HPDE6-E6E7 (cell line): ENCODE measurements at regions not wholly inside any gene's neighbourhood (a gene's known extent, or its start where the extent isn't known, plus 50 kb on each side); places are given as distances from the start of the nearest gene placed in this dataset.

Experiments
- DNase-seq: peaks from one replicate; pipeline ENCODE4 v3.0.0; 2011; ENCODE audit warnings: missing footprints; ENCODE audit errors: extremely low spot score

DNA sequence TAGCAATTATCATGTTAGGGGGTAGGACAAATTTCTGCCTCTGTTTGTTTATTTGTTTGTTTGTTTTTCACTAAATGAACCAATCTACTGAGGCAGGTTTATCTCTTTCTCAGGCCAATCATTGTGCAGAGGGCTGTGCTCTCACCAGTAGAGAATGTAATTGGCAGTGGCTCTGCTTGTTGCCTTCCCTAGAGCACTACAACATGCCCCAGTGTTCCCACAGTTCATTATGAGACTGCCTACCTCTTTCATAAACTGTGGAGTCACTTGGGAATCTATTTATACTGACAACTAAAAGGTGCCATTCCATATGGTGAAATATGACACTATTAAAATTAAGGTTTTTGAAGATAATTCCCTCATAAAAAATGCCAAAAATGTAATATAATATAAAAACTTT lies 196.3 kb upstream of the ALCAM start:
- DNase-seq = no peak

DNA sequence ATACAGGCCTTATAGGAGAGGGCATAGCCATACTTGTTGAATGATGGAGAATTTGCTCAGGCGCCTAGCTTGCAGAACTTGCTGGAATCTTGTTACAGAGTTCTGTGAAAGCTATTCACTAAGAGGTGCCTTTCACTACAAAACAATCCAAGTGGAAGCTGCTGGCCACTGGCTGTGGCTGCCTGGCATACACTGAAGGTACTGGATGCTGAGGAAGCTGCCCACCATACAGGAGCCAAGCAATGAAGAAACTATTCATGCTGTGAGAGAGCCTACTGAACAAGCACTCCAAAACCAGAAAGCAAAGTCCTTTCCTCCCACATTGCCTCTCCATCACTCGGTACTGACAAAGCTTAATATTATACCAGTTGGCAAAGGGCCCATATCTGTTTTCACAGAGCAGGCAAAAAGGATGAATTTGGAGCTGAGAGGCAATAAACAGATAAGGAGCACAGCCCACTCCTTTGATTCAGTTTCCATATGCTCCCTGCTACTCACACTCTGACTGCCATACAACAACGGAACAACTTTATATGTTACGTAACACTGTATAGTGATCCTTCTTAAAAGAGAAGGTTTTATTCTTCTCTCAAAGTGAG lies 192.6 kb upstream of the ALCAM start:
- DNase-seq = no peak

DNA sequence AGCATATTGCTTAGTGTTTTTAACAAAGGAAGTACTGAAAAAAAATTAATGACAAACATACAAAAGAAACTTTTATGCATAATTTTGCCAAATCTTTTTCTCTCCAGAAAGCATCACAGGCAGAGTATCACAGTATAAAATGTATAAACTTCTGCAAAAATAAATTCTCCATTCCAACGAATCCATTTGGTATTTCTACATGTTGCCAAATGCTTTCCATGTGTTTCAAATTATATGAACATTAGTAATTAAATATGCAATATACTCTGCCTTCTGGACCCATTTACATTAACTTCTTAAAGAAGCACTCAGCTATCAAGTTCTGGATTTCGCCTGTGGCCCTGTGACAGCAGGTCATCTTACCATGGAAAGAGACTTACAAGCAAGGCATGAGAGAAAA lies 189.1 kb upstream of the ALCAM start:
- no peak for DNase-seq

DNA sequence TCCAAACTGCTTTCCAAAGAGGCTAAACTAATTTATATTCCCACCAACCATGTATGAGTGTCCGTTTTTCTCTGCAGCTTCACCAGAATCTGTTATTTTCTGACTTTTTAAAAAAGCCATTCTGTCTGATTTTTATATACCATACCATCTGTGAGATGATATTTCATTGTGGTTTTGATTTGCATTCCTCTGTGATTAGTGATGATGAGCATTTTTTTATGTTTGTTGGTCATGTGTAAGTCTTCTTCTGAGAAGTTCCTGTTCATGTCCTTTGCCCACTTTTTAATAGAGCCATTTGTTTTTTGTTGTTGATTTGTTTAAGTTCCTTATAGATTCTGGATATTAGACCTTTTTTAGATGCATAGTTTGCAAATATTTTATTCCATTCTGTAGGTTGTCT lies 179.4 kb upstream of the ALCAM start:
- DNase-seq = no peak

DNA sequence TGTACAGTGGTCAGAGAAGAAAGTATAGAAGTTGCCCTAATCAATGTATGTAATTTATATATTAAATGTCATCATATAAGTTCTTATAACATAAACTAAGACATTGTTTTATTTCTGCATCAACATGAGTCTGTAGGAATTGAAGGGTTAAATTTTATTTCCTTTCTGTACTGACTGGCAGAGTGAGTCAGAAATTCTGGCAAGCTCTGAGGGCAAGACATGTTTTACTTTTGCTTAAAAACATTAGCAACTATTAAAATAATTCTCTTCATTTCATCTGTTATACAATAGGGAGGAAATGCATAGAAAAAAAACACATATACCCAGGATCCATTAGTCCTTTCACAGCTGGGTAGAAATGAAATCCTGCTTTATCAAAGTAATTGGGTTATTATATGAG lies 171.4 kb upstream of the ALCAM start:
- no peak for DNase-seq

DNA sequence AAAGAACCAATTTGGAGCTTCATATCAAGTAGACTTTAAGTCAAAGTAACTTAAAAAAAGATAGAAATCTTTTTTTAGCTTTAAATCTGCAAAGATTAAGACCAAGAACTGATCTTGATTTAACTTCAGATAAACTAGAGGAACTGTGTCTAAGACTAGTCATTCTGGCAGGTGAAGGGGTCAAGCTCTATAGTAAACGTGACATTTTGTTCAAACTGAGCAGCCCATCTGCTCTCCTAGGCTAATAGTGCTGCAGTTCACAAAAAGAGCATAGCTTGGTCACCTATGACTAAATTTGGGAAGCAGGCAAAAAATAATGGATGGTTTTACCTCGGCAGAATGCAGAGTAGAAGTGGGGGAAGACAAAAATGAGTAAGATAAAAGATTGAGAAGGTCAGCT lies 168.8 kb upstream of the ALCAM start:
- DNase-seq = no peak

DNA sequence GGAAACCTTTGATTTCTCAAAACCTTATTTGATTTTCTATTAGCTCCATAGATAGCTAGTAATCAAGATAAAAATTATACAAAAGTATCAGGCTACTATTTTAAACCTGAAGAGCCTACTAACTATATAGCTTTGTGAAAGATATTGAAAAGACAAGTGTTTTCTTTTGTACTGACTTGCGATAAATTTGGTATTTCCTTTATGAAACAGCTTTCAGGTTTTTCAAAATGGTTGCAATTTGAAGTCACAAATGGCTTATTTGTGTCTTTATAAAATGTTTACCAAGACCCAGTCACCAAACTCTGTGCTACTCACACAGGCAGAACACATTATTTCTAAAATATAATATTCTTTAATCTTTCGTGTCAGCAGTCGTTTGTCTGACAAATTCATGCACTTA lies 167.5 kb upstream of the ALCAM start:
- no peak for DNase-seq

DNA sequence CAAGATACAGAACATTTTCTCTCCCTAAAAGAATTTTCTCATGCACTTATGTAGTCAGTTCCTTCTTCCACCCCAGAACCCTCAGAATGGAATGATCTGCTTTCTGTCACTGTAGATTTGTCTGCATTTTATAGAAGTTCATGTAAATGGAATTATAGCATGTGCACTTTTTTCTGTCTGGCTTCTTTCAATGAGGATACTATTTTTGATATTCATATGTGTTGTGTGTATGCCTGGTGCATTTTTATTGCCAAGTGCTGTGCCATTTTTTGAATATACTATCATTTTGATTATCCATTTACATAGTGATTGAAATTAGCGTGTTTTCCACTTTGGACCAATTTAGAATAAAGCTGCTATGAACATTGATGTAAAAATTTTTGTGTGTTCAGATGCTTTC lies 156.6 kb upstream of the ALCAM start:
- DNase-seq = no peak

DNA sequence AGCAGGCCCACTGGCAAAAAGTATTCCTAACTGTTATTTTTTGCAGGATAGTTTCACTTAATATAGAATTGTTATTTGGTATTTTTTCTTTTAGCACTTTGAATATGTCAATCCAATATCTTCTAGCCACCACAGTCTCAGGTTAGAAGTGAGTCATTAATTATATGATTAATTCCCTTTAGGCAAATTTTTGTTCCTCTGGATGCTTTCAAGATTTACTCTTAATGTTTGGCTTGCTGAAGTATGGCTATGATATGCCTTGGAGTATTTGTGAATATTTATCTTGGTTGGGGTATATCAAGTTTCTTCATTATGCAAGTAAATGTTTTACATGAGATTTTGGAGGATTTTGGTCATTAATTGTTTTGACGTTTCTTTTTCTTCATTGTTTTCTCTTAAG lies 152.1 kb upstream of the ALCAM start:
- DNase-seq = no peak

DNA sequence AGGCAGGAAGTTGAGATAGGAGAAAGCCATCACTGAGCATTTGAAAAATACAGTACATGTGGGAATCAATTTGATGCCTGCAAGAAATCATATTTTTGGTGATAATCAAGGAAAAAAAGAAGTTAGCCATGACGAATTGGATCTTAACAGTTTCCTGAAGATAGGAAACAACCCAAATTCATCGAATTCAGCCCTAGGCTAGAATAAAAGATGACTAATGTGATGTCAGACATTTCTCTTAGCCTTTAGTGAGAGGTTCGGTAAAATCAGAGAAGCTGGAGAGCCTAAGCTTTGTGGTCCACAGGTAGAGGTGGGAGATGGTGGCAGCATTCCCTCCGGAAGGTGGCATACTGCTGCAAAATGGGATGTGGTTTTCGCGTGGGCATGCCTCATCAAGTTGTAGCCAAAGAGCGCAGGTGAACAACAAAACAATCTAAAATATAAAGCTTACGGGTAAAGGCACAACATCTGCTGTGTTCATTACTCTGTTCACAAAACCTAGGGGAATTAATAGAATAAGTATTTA lies 144.1 kb upstream of the ALCAM start:
- peak; percentile 14 for DNase-seq

DNA sequence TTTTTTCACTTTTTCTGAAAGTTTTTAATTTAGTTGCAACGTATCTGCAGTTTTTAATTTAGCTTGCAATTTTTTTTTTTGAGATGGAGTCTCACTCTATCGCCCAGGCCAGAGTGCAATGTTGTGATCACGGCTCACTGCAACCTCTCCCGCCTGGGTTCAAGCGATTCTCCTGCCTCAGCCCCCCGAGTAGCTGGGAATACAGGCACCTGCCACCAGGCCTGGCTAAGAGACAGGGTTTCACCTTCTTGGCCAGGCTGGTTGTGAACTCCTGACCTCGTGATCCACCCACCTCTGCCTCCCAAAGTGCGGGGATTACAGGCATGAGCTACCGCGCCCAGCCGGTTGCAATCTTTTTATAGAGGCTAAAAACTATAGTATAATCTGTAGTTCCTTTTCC lies 142.9 kb upstream of the ALCAM start:
- no peak for DNase-seq

DNA sequence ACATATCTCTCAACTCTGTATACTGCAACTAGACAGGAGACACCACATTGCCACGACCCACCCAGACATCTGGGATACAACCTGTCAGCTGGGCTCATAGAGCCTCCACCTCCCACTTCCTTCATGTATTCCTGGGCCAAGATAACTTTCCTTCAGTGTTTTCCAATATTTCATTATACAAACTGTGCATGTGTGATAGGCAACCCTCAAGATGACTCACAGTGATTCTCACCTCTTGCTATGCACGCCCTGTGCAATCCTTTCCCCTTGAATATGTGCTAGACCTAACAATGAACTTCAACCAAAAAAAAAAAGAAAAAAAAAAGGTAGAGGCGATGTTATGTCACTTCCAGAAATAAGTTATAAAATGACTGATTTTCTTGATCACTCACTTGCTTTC lies 138.0 kb upstream of the ALCAM start:
- no peak for DNase-seq

DNA sequence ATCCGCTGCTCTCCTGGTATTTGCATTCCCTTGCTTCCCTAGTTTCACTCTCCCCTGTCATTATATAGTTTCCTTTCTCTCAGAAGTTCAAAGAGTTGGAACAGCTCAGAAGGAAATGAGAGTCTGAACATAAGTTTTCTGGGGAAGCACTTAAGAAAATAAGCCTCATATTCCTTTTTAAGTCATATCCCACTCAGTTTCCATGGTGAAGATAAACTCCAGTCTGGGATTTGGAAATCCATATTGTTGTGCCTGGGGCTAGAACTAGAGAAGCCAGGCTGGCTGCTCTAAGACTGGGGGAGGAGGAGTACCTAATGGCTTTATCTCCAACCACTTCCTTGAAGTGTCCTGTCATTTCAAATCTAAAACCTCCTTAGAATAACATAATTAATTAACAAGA lies 134.2 kb upstream of the ALCAM start:
- DNase-seq = no peak

DNA sequence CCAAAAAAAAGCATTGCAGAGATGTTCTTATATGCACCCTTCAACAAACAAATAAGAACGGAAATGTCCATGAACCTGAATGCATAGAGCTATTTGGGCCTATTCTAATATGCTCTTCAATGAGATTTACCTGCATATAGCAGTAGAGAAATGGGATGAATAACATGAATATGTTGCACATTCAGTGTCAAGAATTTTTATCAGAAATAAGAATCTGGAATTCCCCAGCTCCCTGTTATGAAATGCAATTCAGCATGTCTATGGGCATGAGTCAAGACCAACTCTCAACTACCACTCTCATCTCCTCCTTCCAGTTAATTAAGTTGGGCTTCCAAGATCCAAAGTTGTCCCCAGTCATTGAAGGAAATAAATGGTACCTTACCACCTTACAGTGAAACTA lies 133.7 kb upstream of the ALCAM start:
- no peak for DNase-seq

DNA sequence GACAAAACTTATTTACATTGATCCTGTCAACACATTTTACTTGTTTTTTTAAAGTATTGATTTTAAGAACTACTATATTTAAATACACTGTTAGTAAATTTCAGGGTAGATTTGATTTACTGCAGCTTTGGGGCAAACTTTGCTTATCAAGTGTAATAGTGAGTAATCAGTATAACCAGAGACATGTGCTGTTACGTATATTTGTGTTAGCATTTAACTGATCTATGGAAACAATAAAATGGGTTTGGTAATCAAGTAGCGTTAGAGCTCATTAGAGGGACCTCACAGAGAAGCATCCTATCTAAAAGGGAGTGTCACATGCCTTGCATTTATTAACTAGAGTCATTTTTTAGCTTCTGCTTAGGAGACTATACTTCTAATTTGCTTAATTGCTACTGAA lies 131.5 kb upstream of the ALCAM start:
- DNase-seq = no peak

DNA sequence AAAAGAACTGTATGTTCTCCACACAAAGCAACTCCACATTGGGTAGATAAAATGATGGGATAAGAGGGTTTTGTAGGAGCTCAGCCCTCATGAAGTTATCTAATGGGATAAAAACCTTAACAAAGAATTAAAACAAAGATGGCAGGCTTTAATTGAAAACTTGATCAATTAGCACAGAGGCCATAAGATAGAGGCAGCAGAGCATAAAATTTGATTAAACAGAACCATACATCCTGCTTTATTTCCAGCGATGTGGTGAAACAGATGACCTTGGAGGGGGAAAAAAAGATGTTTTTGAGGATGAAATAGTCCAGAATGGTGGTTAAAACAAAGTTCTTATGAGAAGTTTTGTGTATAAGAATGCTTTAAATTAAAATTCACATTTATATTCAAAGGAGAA lies 130.9 kb upstream of the ALCAM start:
- DNase-seq = no peak

DNA sequence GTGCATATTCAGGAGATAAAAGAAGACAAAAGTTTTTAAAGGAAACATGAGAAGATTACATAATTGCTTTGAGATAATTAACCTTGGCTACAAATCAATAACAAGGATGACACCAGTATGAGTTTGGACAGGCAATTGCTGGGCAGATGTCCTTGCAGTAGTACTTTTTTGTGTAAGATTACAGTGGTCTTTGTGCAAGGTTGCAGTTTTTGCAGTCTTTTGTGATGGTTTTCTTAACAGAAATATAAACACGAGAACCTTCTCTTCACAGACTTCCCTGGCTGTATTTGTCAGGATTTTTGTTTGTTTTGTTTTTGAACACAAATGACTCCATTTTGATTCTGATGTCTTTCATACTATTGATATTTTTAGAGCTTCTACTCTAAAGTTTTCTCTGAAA lies 128.3 kb upstream of the ALCAM start:
- DNase-seq = no peak

DNA sequence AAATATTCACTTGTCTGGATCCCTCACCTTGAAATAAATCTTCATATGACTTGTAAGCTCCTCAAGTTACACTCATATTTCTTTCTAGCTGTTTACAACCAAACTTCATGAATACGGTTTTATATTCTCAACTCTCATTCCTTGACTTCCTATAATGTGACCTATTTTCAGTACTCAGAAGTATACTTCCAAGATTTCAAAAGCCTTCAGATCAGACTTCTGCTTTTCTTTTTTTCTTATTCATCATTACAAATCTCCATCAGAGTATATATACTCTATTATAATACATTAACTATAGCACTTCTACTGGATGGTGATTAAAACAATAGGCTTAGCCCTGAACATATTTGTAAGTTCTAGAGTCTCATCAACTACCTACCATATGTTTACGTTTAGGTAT lies 123.6 kb upstream of the ALCAM start:
- no peak for DNase-seq

DNA sequence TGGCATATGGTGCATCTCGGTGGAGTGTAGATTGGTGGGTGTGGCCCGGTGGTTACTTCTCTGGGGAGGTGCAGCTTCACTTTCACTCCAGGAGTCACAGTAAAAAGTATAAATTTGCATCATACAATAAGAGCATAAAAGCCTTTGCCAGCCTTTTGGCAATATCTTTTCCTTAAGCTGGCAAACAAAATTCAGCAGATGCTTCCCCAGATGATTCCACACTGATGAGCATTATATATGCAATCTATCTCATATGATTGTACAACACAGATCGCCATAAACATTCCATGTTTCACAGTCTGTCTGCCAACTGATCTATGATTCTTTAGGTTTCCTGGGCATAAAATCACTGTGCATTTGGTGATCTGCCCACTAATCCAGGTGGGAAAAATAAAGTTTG lies 120.2 kb upstream of the ALCAM start:
- DNase-seq = no peak

DNA sequence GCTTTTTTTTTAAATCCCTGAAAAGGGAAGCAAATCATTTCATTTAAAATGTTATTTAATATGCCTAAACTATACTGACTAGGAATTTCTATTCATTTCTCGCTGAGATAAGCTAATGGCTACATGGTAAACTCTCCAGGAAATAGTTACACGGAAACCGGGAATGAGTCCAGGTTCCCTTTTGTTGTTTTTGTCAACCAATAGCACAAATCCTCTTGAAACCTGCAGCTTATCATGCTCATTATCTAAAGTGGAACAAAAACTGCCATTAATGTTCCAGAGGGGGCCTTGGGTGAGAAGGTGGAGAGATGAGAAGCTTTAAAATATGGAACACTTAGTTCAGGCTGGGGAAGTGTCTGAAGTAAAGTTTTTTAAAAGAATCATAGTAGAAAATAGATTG lies 113.5 kb upstream of the ALCAM start:
- no peak for DNase-seq

DNA sequence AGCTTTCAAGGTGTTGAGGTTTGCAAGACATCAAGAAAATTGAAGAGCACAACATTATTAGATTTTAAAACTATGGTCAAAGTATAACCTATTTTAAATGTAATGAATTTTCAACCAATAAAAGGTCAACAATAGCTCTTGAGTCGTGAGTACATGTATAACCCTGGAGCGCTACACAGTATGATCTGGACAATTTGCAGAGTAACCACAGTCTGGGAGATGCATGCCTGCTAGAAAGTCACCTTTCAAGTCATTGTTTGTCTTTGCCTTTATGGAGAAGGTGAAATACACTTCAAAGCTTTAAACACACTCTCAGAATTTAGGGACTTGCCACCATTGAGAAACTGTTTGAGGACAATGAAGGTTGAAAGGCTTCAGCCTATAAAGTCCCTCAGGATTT lies 112.6 kb upstream of the ALCAM start:
- no peak for DNase-seq

DNA sequence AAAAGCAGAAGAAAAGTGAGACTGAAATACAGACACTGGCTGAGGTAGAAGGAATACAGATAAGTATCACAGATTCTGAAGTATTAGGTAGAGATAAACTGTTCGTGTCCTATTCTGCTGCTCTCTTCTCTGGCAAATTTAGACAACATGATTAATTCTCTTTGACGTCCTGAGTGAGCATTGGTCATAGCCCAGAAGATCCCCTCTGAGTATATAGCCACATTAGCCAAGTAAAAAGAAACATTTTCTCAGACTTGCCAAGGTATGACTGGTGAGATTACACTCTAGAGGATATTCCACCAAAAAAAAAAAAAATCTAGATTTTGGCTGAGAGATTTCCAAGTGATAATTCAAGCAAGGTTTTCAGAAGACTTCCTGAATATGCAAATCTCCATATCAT lies 111.4 kb upstream of the ALCAM start:
- no peak for DNase-seq

DNA sequence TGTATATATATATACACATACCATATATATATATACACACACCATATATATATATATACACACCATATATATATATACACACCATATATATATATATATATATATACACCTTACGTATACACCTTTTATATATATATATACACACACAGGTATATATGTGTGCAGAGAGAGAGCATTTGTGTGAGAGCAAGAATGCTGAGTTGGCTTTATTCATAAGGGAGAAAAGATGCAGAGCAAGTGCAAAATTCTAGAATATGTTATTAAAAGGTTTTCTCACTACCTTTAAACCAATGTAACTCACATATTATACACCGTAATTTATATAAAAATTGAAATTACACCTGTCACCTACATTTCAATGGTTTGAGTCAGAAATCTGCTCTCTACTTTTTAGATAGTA lies 107.2 kb upstream of the ALCAM start:
- no peak for DNase-seq

DNA sequence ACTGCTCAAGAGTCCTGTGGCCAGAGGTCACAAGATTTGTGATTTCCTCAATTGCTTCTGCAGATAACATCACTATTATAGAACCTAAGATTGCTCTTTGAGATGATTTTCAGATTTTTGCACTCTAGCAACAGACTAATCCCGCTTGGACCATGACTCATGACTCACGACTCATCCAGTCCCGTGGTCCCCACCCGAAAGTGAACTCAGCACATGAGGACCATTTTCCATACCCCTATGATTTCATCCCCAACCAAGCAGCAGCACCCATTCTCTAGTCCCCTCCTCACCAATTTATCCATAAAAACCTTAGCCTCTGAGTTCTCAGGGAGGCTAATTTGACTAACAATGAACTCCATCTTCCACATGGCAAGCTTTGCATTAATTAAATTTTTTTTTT lies 106.3 kb upstream of the ALCAM start:
- no peak for DNase-seq

DNA sequence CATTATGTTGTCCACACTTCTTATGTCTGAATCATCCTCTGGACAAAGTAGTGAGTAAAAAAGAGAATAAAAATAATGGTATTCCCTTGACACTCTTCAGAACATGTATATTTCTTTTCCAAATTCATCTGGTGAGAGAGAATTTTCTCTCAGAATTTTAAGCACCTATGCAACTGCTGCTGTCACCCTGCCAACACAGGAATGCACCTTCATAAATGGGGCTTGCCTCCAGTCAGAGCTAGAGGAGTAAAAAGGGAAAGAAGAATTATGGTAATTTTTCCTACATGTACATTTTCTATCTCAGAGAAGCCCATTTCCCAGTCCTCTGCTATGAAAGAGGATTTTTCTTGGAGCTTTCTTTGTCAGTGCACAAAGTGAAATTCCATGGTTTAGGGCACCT lies 92.2 kb upstream of the ALCAM start:
- DNase-seq = peak; percentile 5
